GM12891 (cell line): ENCODE measurements at regions not wholly inside any gene's neighbourhood (a gene's known extent, or its start where the extent isn't known, plus 50 kb on each side); places are given as distances from the start of the nearest gene placed in this dataset.

Experiments
- POLR2A ChIP-seq: IDR thresholded peaks from 2 replicates; pipeline ENCODE4 v1.6.1; 2011; ENCODE audit warnings: low read depth, low read length, control low read depth
- POLR2AphosphoS5 ChIP-seq: IDR thresholded peaks from 2 replicates; pipeline ENCODE4 v1.6.1; 2011; ENCODE audit warnings: low read depth, low read length, control low read depth
- SPI1 ChIP-seq: IDR thresholded peaks from 2 replicates; pipeline ENCODE4 v1.6.1; 2011; ENCODE audit warnings: low read depth, low read length, control low read depth

- TF ChIP-seq POLR2A: no peak
- TF ChIP-seq SPI1: no peak
- TF ChIP-seq POLR2AphosphoS5: no peak
These were observed 1254.8 kb downstream of the SLITRK5 start for GRCh38 chr13:88925954-88926353.
